ENCODE measurements at regions not wholly inside any gene's neighbourhood (a gene's known extent, or its start where the extent isn't known, plus 50 kb on each side); places are given as distances from the start of the nearest gene placed in this dataset.
A peak's percentile ranks its signal among the peaks of the same experiment; 100 is the strongest.
"Not testable (repeated sequence)": the region's sequence is repeated elsewhere in the genome, so short reads cannot be mapped to it uniquely, and the experiment has no call there.

DNA sequence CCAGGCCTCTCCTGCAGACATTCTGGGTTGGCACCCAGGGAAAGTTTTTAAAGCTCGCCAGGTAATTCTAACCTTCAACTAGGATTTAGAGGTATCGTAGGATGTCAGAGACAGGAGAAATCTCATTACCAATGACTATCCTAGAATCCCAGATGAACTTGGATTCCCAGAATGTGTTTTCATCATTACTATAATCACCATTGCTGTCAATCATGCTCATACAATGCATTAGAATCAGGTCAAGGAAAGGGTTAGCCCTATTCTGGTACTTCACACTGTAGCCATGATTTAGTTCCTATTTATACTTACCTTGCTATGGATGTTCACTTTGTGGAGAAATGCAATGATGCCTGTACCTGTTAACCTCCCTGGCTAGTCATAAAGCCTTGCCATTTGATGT, 67.0 kb upstream of the GPR158 start:
- TF ChIP-seq EP300 (IDR thresholded peaks at IDR 0.05; ENCODE audit: low read depth) (no peak), POLR2AphosphoS5 (IDR thresholded peaks at IDR 0.05) (no peak)
- in situ Hi-C loops (cut with MboI; ENCODE audit: low pct_ligation_motif_present in 1 of 4, low pct_unique_long_range_greater_than_20kb in 1 of 4, low sequenced_read_pairs in 3 of 4): no loop called here
- Histone ChIP-seq H3K4me3 (no peak overlapping the region), H3K36me3 (no peaks in the 10 kb centered on the region), H3K27ac (no peak overlapping the region), H3K9me3 (no peaks in the 10 kb centered on the region), H3K27me3 (no peaks in the 10 kb centered on the region), H3K4me1 (no peaks in the 10 kb centered on the region)
- WGBS, 2 donors (ENCODE audit: low coverage in 1 of 2): 92 to 100% methylated on average over 2 of the region's 2 CpGs
- intact Hi-C loops (cut with DNase I; ENCODE audit: low total_unique reads): no loop called here
- DNase-seq: no peak

DNA sequence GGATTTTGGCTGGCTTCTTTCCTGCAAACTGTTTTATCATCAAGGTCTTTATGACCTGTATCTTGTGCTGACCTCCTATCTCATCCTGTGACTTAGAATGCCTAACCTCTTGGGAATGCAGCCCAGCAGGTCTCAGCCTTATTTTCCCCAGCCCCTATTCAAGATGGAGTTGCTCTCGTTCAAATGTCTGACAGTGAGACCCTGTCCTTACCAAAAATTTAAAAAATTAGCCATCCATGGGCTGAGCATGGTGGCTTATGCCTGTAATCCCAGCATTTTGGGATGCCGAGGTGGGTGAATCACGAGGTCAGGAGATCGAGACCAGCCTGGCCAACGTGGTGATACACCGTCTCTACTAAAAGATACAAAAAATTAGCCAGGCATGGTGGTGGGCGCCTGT, 64.9 kb upstream of the GPR158 start:
- not testable (repeated sequence) for H3K27me3 ChIP-seq
- in situ Hi-C loops (cut with MboI; ENCODE audit: low pct_ligation_motif_present in 1 of 4, low pct_unique_long_range_greater_than_20kb in 1 of 4, low sequenced_read_pairs in 3 of 4): loop anchor here in 1 of 4 donors (10.0 kb wide), 1 partner anchor 115 kb away; no protein-coding TSS in a partner anchor
- WGBS, 2 donors (ENCODE audit: low coverage in 1 of 2): 86 to 90% methylated on average over 1 to 7 of the region's 7 CpGs

DNA sequence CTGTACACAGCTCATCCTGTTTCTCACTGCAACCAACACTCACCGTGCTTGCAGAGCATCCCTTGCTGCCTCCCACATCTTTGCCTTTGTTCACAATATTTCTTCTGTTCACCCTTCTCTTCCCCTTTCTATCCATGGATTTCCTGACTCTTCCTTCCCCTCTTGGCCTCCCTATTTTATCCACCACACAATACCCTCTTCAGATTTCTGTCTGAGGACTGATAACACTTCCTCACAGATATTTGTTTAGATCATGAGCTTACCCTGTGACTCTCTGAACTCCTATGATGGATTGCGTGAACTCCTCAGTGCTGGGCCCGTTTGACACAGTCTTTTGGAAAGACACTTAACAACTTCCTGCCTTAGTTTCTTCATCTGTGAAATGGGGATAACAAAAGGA, 62.8 kb upstream of the GPR158 start:
- H3K36me3 ChIP-seq: no peaks in the 10 kb centered on the region
- no peaks in the 10 kb centered on the region for H3K27me3 ChIP-seq
- 67 to 68% methylated on average over 3 of the region's 3 CpGs for WGBS, 2 donors (ENCODE audit: low coverage in 1 of 2)
- no peak overlapping the region for H3K4me3 ChIP-seq
- intact Hi-C loops (cut with DNase I; ENCODE audit: low total_unique reads) (no loop called here), in situ Hi-C loops (cut with MboI; ENCODE audit: low pct_ligation_motif_present in 1 of 4, low pct_unique_long_range_greater_than_20kb in 1 of 4, low sequenced_read_pairs in 3 of 4) (loop anchor here in 1 of 4 donors (10.0 kb wide), 1 partner anchor 113 kb away; no protein-coding TSS in a partner anchor)
- H3K4me1 ChIP-seq: peaks cover 0 to 8% (median 2%) of the 10 kb centered on the region in 4 donors
- H3K27ac ChIP-seq: no peak overlapping the region
- no peak for DNase-seq
- no peaks in the 10 kb centered on the region for H3K9me3 ChIP-seq
- TF ChIP-seq EP300 (IDR thresholded peaks at IDR 0.05; ENCODE audit: low read depth) (no peak), POLR2AphosphoS5 (IDR thresholded peaks at IDR 0.05) (no peak)

More for the DNA sequence above, 64.9 kb upstream of the GPR158 start:
- H3K4me1 ChIP-seq; H3K4me3 ChIP-seq; DNase-seq; intact Hi-C loops (cut with DNase I; ENCODE audit: low total_unique reads); H3K9me3 ChIP-seq; H3K27ac ChIP-seq; H3K36me3 ChIP-seq: not testable (repeated sequence)

DNA sequence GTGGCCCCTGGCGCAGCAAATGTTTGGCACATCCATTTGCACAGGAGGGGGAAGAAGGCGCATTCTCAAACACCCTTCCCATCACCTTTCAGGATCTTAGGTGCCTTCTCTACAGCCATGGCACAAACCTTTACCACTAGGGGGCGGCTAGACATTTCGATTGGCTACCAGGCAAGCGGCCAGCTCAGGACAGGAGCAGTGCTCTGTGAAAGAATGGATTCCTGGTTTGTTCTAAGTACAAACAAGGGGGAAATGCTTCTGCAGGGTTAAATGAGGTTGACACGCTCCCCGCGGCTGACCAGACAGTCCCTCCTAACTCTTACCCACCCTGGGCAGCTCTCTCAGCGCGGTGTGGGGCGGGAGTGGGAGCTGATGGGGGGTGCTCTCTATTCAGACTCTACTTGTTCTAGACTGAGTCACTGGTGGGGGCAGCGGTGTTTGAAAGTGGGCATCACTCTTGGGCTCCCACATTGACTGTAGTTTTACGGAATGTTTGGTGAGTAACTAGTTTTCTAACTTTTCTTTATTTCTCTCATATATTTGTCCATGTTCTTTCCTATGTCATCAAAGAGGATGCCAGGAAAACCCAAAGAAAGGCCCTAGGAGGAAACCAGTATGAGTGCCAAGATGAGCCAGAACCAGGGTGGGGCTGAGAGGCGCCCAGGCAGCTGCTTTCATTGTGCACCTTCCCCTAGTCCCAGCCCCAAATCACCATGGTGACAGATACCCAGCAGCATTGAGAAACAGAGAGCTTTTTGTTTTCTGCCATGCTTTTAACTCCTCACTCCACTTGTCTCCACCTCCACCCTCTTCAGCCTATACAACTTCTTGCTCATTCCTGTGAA, 61.4 kb upstream of the GPR158 start:
- Histone ChIP-seq H3K9me3 (no peaks in the 10 kb centered on the region), H3K36me3 (no peaks in the 10 kb centered on the region), H3K27me3 (no peaks in the 10 kb centered on the region), H3K27ac (peak overlapping the region in 2 of 4 donors; percentile 25 to 49), H3K4me1 (peaks cover 0 to 8% (median 2%) of the 10 kb centered on the region in 4 donors), H3K4me3 (no peak overlapping the region)
- TF ChIP-seq, protein P1, sequence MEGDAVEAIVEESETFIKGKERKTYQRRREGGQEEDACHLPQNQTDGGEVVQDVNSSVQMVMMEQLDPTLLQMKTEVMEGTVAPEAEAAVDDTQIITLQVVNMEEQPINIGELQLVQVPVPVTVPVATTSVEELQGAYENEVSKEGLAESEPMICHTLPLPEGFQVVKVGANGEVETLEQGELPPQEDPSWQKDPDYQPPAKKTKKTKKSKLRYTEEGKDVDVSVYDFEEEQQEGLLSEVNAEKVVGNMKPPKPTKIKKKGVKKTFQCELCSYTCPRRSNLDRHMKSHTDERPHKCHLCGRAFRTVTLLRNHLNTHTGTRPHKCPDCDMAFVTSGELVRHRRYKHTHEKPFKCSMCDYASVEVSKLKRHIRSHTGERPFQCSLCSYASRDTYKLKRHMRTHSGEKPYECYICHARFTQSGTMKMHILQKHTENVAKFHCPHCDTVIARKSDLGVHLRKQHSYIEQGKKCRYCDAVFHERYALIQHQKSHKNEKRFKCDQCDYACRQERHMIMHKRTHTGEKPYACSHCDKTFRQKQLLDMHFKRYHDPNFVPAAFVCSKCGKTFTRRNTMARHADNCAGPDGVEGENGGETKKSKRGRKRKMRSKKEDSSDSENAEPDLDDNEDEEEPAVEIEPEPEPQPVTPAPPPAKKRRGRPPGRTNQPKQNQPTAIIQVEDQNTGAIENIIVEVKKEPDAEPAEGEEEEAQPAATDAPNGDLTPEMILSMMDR (IDR thresholded peaks at IDR 0.05): peak; percentile 59 to 75 (median 70)
- TF ChIP-seq EP300 (IDR thresholded peaks at IDR 0.05; ENCODE audit: low read depth): no peak
- no peak for TF ChIP-seq POLR2AphosphoS5 (IDR thresholded peaks at IDR 0.05)
- TF ChIP-seq POLR2A (IDR thresholded peaks at IDR 0.05): no peak
- intact Hi-C loops (cut with DNase I; ENCODE audit: low total_unique reads): no loop called here
- 19 to 26% methylated on average over 4 to 12 of the region's 14 CpGs for WGBS, 2 donors (ENCODE audit: low coverage in 1 of 2)
- DNase-seq: peak; percentile 81
- in situ Hi-C loops (cut with MboI; ENCODE audit: low pct_ligation_motif_present in 1 of 4, low pct_unique_long_range_greater_than_20kb in 1 of 4, low sequenced_read_pairs in 3 of 4): loop anchor here in 1 of 4 donors (10.0 kb wide), 1 partner anchor 111 kb away; no protein-coding TSS in a partner anchor

DNA sequence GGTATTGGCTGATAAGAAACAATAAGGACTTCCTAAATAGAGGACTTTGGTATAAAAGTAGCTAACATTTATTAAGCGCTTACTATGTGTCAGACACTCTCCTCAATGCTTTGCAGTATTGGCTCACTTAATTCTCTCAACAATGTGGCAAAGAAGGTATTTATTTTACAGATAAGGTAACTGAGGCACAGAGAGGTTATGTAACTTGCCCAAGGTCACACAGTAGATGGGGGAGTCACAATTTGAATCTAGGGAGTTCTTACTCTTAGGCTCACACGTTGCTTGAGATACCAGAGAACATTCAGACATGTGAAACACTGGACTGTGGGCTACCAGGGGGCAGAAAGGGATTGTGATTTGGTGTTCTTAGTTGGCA, 60.8 kb upstream of the GPR158 start:
- DNase-seq: no peak
- no peaks in the 10 kb centered on the region for H3K36me3 ChIP-seq
- no peaks in the 10 kb centered on the region for H3K27me3 ChIP-seq
- TF ChIP-seq, protein P1 (IDR thresholded peaks at IDR 0.05): no peak
- TF ChIP-seq EP300 (IDR thresholded peaks at IDR 0.05; ENCODE audit: low read depth) (no peak), POLR2A (IDR thresholded peaks at IDR 0.05) (no peak), POLR2AphosphoS5 (IDR thresholded peaks at IDR 0.05) (no peak)
- H3K27ac ChIP-seq: no peak overlapping the region
- intact Hi-C loops (cut with DNase I; ENCODE audit: low total_unique reads): no loop called here
- H3K4me3 ChIP-seq: no peak overlapping the region
- 57 to 67% methylated on average over 2 of the region's 2 CpGs for WGBS, 2 donors (ENCODE audit: low coverage in 1 of 2)
- in situ Hi-C loops (cut with MboI; ENCODE audit: low pct_ligation_motif_present in 1 of 4, low pct_unique_long_range_greater_than_20kb in 1 of 4, low sequenced_read_pairs in 3 of 4): loop anchor here in 1 of 4 donors (10.0 kb wide), 1 partner anchor 111 kb away; no protein-coding TSS in a partner anchor
- H3K9me3 ChIP-seq: no peaks in the 10 kb centered on the region
- peaks cover 0 to 8% (median 2%) of the 10 kb centered on the region in 4 donors for H3K4me1 ChIP-seq
